HG03139 (cell line): ENCODE measurements at regions not wholly inside any gene's neighbourhood (a gene's known extent, or its start where the extent isn't known, plus 50 kb on each side); places are given as distances from the start of the nearest gene placed in this dataset.

Source experiments
- ATAC-seq: cut with Tn5 transposase; IDR thresholded peaks from one replicate; pipeline ENCODE4 v1.9.1; 2021; ENCODE audit not compliant: unreplicated experiment

DNA sequence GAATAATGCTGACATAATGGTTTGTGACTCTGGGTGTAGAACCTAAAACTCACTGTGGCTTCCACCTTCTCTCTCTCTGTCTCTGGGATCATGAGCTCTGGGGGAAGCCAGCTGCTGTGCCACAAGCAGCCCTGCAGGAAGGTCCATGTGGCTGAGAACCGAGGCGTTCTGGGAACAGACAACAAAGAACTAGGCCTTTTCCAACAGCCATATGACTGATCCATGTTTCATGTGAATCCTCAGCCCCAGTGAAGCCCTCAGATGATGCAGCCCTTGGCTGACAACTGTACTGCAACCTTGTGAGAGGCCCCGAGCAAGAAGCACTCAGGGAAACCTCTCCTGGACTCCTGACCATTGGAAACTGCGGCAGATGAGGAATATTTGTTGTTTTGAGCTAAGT, 56.6 kb downstream of the HLA-G start:
- no peak for ATAC-seq

DNA sequence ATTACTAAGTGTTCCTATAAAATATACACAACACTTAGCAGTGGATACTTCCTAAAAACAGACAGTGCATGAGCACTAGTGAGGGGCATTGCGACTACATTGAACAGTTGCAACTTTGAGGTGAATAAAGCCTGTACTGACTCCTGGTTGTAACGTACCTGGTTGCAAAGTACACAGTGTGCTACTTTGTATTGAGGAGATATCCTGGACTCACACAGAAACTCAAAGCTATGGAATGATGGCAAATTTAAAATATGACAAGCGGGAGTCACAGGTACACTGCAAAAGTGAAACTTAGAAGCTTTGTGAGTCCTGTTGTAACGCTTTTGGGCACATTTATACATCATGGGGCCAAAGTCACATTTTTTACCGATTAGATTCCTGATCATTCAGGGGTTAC, 55.6 kb upstream of the HLA-A start:
- no peak for ATAC-seq

DNA sequence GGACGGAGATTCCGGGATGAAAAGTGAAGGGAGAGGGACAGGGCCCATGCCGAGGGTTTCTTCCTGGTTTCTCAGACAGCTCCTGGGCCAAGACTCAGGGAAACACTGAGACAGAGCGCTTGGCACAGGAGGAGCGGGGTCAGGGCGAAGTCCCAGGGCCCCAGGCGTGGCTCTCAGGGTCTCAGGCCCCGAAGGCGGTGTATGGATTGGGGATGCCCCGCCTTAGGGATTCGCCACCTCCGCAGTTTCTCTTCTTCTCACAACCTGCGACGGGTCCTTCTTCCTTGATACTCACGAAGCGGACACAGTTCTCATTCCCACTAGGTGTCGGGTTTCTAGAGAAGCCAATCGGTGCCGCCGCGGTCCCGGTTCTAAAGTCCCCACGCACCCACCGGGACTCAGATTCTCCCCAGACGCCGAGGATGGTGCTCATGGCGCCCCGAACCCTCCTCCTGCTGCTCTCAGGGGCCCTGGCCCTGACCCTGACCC, 55.0 kb upstream of the HLA-A start:
- peak; percentile 28 for ATAC-seq

DNA sequence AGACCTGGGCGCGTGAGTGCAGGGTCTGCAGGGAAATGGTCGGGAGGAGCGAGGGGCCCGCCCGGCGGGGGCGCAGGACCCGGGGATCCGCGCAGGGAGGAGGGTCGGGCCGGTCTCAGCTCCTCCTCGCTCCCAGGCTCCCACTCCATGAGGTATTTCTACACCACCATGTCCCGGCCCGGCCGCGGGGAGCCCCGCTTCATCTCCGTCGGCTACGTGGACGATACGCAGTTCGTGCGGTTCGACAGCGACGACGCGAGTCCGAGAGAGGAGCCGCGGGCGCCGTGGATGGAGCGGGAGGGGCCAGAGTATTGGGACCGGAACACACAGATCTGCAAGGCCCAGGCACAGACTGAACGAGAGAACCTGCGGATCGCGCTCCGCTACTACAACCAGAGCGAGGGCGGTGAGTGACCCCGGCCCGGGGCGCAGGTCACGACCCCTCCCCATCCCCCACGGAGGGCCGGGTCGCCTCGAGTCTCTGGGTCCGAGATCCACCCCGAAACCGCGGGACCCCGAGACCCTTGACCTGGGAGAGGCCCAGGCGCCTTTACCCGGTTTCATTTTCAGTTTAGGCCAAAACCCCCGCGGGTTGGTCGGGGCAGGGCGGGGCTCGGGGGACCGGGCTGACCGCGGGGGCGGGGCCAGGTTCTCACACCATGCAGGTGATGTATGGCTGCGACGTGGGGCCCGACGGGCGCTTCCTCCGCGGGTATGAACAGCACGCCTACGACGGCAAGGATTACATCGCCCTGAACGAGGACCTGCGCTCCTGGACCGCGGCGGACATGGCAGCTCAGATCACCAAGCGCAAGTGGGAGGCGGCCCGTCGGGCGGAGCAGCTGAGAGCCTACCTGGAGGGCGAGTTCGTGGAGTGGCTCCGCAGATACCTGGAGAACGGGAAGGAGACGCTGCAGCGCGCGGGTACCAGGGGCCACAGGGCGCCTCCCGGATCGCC, 54.2 kb upstream of the HLA-A start:
- peak; percentile 65 for ATAC-seq
